PFSK-1 (cell line): ENCODE measurements at regions not wholly inside any gene's neighbourhood (a gene's known extent, or its start where the extent isn't known, plus 50 kb on each side); places are given as distances from the start of the nearest gene placed in this dataset.

Source experiments
- FOXP2 ChIP-seq: optimal IDR thresholded peaks from 2 replicates; pipeline ENCODE3; 2011; ENCODE audit warnings: borderline replicate concordance, control low read depth, inconsistent platforms; ENCODE audit not compliant: insufficient read depth; ENCODE audit errors: extremely low read length, extremely low read depth
- POLR2AphosphoS5 ChIP-seq: IDR thresholded peaks from 2 replicates; pipeline ENCODE4 v1.6.1; 2012; ENCODE audit warnings: low read depth, mild to moderate bottlenecking, control low read depth, low read length, moderate library complexity
- REST ChIP-seq, 2 experiments: IDR thresholded peaks; 2 replicates each; pipeline versions ENCODE4 v1.6.1 to v1.8.0; 2011 to 2012; ENCODE audit warnings: low read depth in 2 of 2, low read length in 2 of 2, control low read depth in 1 of 2, inconsistent platforms in 1 of 2, mild to moderate bottlenecking in 1 of 2, moderate library complexity in 1 of 2; ENCODE audit not compliant: insufficient read depth in 1 of 2
- SIN3A ChIP-seq: IDR thresholded peaks from 2 replicates; pipeline ENCODE4 v1.6.1; 2012; ENCODE audit warnings: mild to moderate bottlenecking, low read length, moderate library complexity, borderline replicate concordance; ENCODE audit not compliant: insufficient read depth
- TAF1 ChIP-seq: IDR thresholded peaks from 2 replicates; pipeline ENCODE4 v1.6.1; 2012; ENCODE audit warnings: low read length, control low read depth, borderline replicate concordance; ENCODE audit not compliant: insufficient read depth

GRCh38 chr21:16088056-16088455 lies 358.3 kb downstream of the USP25 start:
- no peak for TF ChIP-seq SIN3A
- TF ChIP-seq TAF1: no peak
- no peak for TF ChIP-seq FOXP2
- TF ChIP-seq REST (IDR thresholded peaks at IDR 0.05; ENCODE audit: insufficient read depth in 1 of 2, low read depth in 2 of 2, low read length in 2 of 2): no peak
- no peak for TF ChIP-seq POLR2AphosphoS5

GRCh38 chr21:16095005-16095404 lies 365.2 kb downstream of the USP25 start:
- TF ChIP-seq FOXP2: no peak
- TF ChIP-seq REST (IDR thresholded peaks at IDR 0.05; ENCODE audit: insufficient read depth in 1 of 2, low read depth in 2 of 2, low read length in 2 of 2): no peak
- no peak for TF ChIP-seq TAF1

GRCh38 chr21:16096988-16097387 lies 367.2 kb downstream of the USP25 start:
- no peak for TF ChIP-seq SIN3A
- TF ChIP-seq POLR2AphosphoS5: no peak
- no peak for TF ChIP-seq REST (IDR thresholded peaks at IDR 0.05; ENCODE audit: insufficient read depth in 1 of 2, low read depth in 2 of 2, low read length in 2 of 2)
- no peak for TF ChIP-seq FOXP2
- TF ChIP-seq TAF1: no peak

DNA sequence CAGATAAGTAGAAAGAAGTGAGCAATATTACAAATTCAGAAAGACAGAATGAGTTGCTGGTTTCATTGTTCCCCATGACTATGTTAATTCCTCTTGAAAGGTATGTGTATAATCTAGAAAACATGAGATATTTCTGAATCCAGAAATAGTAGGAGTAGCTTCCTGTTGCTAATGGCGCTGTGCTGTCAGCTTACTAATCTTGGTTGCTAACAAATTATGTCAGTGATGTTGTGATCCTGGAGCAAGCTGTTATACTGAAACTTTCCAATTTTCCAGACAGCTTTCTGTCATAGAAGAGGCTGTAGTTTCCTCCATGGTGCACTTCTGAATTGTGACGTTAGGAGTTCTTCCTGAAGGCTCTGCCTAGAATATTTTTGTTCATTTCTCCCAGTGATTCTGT lies 372.3 kb downstream of the USP25 start:
- no peak for TF ChIP-seq REST (IDR thresholded peaks at IDR 0.05; ENCODE audit: insufficient read depth in 1 of 2, low read depth in 2 of 2, low read length in 2 of 2)
- TF ChIP-seq FOXP2: no peak
- TF ChIP-seq SIN3A: no peak
- TF ChIP-seq TAF1: no peak
- no peak for TF ChIP-seq POLR2AphosphoS5

DNA sequence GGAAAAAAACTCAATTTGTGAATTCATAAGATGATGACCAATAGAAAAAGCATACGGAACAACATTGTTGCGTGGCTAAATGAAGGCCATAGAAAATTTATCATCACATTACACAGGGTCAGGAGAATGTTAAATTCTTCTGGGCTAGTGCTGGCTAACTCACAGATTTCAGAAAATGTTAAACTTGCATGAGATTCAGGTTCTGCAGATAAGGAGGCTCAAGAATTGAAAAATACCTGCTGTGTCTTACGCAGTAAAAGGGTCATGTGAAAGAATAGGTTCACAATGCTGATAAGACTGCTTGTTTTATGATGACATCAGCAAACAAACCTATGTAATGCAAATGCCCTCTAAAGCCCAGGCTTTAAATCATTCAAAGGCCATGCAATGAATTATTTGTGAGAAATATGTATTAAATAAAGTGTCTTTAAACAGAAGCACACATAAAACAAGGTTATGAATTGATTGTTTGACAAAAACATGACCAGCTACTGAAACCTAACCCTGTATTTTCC lies 378.8 kb downstream of the USP25 start:
- no peak for TF ChIP-seq SIN3A
- no peak for TF ChIP-seq POLR2AphosphoS5
- no peak for TF ChIP-seq FOXP2
- no peak for TF ChIP-seq TAF1
- no peak for TF ChIP-seq REST (IDR thresholded peaks at IDR 0.05; ENCODE audit: insufficient read depth in 1 of 2, low read depth in 2 of 2, low read length in 2 of 2)
